K562 (cell line): ENCODE measurements at regions not wholly inside any gene's neighbourhood (a gene's known extent, or its start where the extent isn't known, plus 50 kb on each side); places are given as distances from the start of the nearest gene placed in this dataset.

Experiments used
- ATAC-seq: fragments of 200-7000 bp; cut with Tn5 transposase; 3 replicates; pipeline ENCODE4 v1.9.1; 2020; ENCODE audit warnings: moderate library complexity
- BruUV-seq: library from RNA; stranded (reverse); fragments of 400-500 nt; replicated peaks from 2 replicates; lab custom pipeline; 2021; lab: Mats Ljungman, UMichigan
- CTCF ChIA-PET: fragments of 300-600 bp; formaldehyde crosslinking; extraction: SDS; loops from one replicate; lab custom pipeline; 2021; ENCODE audit warnings: low intra/inter-chr PET ratio; lab: Yijun Ruan, JAX
- POLR2A ChIA-PET: fragments of 300-600, 350-650 bp; sonication (Branson Sonifier 250); formaldehyde crosslinking; extraction: SDS; loops from one replicate; lab custom pipeline; 2021; ENCODE audit warnings: antibody characterized with exemption, inconsistent platforms; lab: Yijun Ruan, JAX
- DNase-seq, 4 experiments: peaks; one replicate each; pipeline versions ENCODE4 v3.0.0 to v3.0.0-alpha.2; 2011 to 2018; ENCODE audit warnings: low spot score in 3 of 4, mixed read lengths in 3 of 4; ENCODE audit errors: extremely low read depth in 1 of 4
- FAIRE-seq: peaks from 2 replicates; lab custom pipeline; 2011; peaks lifted over from hg19 to GRCh38; lab: Jason Lieb, UNC
- H2AFZ ChIP-seq: 2 replicates; pipeline ENCODE4 v1.6.0; 2011; ENCODE audit warnings: low read depth, low read length, control low read depth, inconsistent platforms
- H3K27ac ChIP-seq: fragments of 200-600 bp; 3 replicates; pipeline ENCODE4 v1.8.0; 2011; ENCODE audit warnings: low read depth, mild to moderate bottlenecking, control low read depth, inconsistent platforms, low read length, moderate library complexity, mixed read lengths; ENCODE audit errors: extremely low read depth
- H3K27me3 ChIP-seq, 2 experiments: fragments of 300-600 bp in 1 of 2; 2 replicates in 1 of 2; 3 replicates in 1 of 2; pipeline versions ENCODE4 v1.6.0 to v1.8.0; 2011; ENCODE audit warnings: inconsistent platforms in 2 of 2, low read length in 2 of 2, mild to moderate bottlenecking in 1 of 2, mixed read lengths in 1 of 2, moderate library complexity in 1 of 2; ENCODE audit not compliant: control insufficient read depth in 2 of 2, insufficient read depth in 2 of 2
- H3K36me3 ChIP-seq: fragments of 300-600 bp; 3 replicates; pipeline ENCODE4 v1.8.0; 2011; ENCODE audit warnings: mild to moderate bottlenecking, low read length, inconsistent platforms; ENCODE audit not compliant: control insufficient read depth, insufficient read depth
- H3K4me1 ChIP-seq, 2 experiments: fragments of 200-600 bp in 1 of 2; replicated peaks in 1 of 2; 2 replicates in 1 of 2; 3 replicates in 1 of 2; pipeline versions ENCODE4 v1.5.1 to v1.8.0; 2011; ENCODE audit warnings: inconsistent platforms in 2 of 2, low read length in 2 of 2, mild to moderate bottlenecking in 1 of 2, mixed read lengths in 1 of 2, moderate library complexity in 1 of 2; ENCODE audit not compliant: control insufficient read depth in 2 of 2, insufficient read depth in 2 of 2
- H3K4me2 ChIP-seq: 2 replicates; pipeline ENCODE4 v1.6.1; 2011; ENCODE audit warnings: low read length, control low read depth, inconsistent platforms, mixed read lengths; ENCODE audit not compliant: insufficient read depth
- H3K4me3 ChIP-seq: fragments of 200-600 bp; sonication (generic), shearing (Covaris generic); 2 replicates; pipeline ENCODE4 v1.5.1; 2016; ENCODE audit warnings: control low read depth, inconsistent platforms
- H3K79me2 ChIP-seq: fragments of 200-600 bp; 3 replicates; pipeline ENCODE4 v1.8.0; 2011; ENCODE audit warnings: low read length, inconsistent platforms; ENCODE audit not compliant: control insufficient read depth, insufficient read depth
- H3K9ac ChIP-seq, 2 experiments: 2 replicates each; pipeline versions ENCODE4 v1.6.0 to v1.6.1; 2011; ENCODE audit warnings: low read depth in 2 of 2, low read length in 2 of 2, control low read depth in 1 of 2, inconsistent platforms in 1 of 2, mild to moderate bottlenecking in 1 of 2, mixed read lengths in 1 of 2; ENCODE audit not compliant: insufficient read depth in 1 of 2
- H3K9me1 ChIP-seq: one replicate; pipeline ENCODE4 v1.6.0; 2011; ENCODE audit warnings: inconsistent platforms, mild to moderate bottlenecking, low read length, moderate library complexity; ENCODE audit not compliant: control insufficient read depth, insufficient read depth
- H3K9me3 ChIP-seq: replicated peaks from 2 replicates; pipeline ENCODE4 v1.5.1; 2011; ENCODE audit warnings: low read depth, low read length, inconsistent platforms; ENCODE audit not compliant: control insufficient read depth, insufficient read depth
- H4K20me1 ChIP-seq: replicated peaks from 2 replicates; pipeline ENCODE4 v1.6.1; 2011; ENCODE audit warnings: low read length, inconsistent platforms, mixed read lengths; ENCODE audit not compliant: control insufficient read depth, insufficient read depth
- CBX3 ChIP-seq, 2 experiments: IDR thresholded peaks; 1 replicate in 1 of 2; 2 replicates in 1 of 2; pipeline ENCODE4 v1.6.1; 2012; ENCODE audit warnings: inconsistent platforms in 2 of 2, low read length in 2 of 2, borderline replicate concordance in 1 of 2, control low read depth in 1 of 2
- CREBBP ChIP-seq: IDR thresholded peaks from one replicate; pipeline ENCODE4 v1.6.1; 2012; ENCODE audit warnings: low read depth, mild to moderate bottlenecking, control low read depth, inconsistent platforms, low read length
- HIVEP1 ChIP-seq: fragments of 250-450 bp; sonication (Bioruptor Pico); IDR thresholded peaks from 2 replicates; pipeline ENCODE4 v1.4.0; 2020; ENCODE audit warnings: mild to moderate bottlenecking
- HNRNPLL ChIP-seq: fragments of 200-400 bp; formaldehyde crosslinking; IDR thresholded peaks from 2 replicates; pipeline ENCODE4 v1.6.1; 2017; ENCODE audit warnings: low read length, low read depth, mild to moderate bottlenecking; ENCODE audit not compliant: poor library complexity, severe bottlenecking
- HOXB6 ChIP-seq: fragments of 250-450 bp; sonication (Bioruptor Pico); IDR thresholded peaks from 2 replicates; pipeline ENCODE4 v1.5.1; 2022; ENCODE audit warnings: mild to moderate bottlenecking, borderline replicate concordance
- PTRF ChIP-seq: fragments of 450-650 bp; IDR thresholded peaks from 2 replicates; pipeline ENCODE4 v1.6.1; 2016; ENCODE audit warnings: mild to moderate bottlenecking, missing genetic modification characterization, missing compliant biosample characterization
- RAD21 ChIP-seq, 2 experiments: fragments of 250-450 bp in 1 of 2; fragments of 450-650 bp in 1 of 2; sonication (Bioruptor Pico) in 1 of 2; formaldehyde crosslinking in 1 of 2; IDR thresholded peaks in 1 of 2; conservative IDR thresholded peaks in 1 of 2; 2 replicates each; pipeline versions ENCODE4 v1.4.0 to v1.8.0; 2020 to 2022; ENCODE audit warnings: mild to moderate bottlenecking in 2 of 2, moderate library complexity in 1 of 2
- ZFPM2 ChIP-seq: fragments of 250-450 bp; sonication (Bioruptor Pico); IDR thresholded peaks from 2 replicates; pipeline ENCODE4 v1.5.1; 2022; ENCODE audit warnings: mild to moderate bottlenecking
- ZNF445 ChIP-seq: fragments of 250-450 bp; sonication (Bioruptor Pico); IDR thresholded peaks from 2 replicates; pipeline ENCODE4 v1.4.0; 2020; ENCODE audit warnings: low read depth, mild to moderate bottlenecking, moderate library complexity
- WGBS: fragments of 100-300 bp; shearing (Covaris generic); methylation state at CpG from one replicate; pipeline ENCODE4 v1.1.6; 2016; ENCODE audit warnings: low coverage, mixed read lengths; ENCODE audit not compliant: insufficient coverage; ENCODE audit errors: missing lambda C conversion rate; 5-methylcytosine and 5-hydroxymethylcytosine counted together
- in situ Hi-C: fragments of 300-500 bp; cut with MboI; formaldehyde crosslinking; loops from 4 replicates; pipeline ENCODE4 v1.15.0; 2018; ENCODE audit warnings: inconsistent platforms, mixed read lengths
- intact Hi-C: fragments of 100-400 bp; cut with micrococcal nuclease; formaldehyde crosslinking; loops from 2 replicates; pipeline ENCODE4 v1.14.2; 2022
- TF ChIP-seq, protein P1 (sequence below): fragments of 450-650 bp; IDR thresholded peaks from one replicate; pipeline ENCODE4 v1.6.1; 2018; ENCODE audit warnings: mild to moderate bottlenecking, moderate library complexity; ENCODE audit not compliant: partially characterized antibody
- TF ChIP-seq, protein P2 (sequence below): fragments of 200-800 bp; sonication (Bioruptor generic); IDR thresholded peaks from 2 replicates; pipeline ENCODE4 v1.6.1; 2017; ENCODE audit warnings: missing genetic modification characterization, missing compliant biosample characterization

DNA sequence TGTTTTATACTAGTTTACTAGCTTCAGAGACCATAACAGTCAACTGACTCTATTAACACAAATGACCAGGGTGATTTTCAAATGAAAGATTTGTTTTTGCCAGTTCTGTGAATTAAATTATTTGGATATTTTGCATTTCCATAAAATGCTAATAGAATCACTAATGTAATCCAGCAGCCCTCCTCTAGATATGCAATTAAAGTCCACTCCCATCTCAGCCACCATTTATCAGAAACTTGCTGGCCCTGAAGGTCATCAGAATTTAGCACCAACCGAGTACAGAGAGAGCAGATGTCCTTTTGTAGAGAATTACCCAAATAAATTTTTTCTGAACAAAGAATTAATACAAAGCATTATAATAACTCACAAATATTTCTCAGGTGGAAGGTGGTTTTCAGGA, 531.1 kb upstream of the SLIT2 start:
- H4K20me1 ChIP-seq: no peaks in the 10 kb centered on the region
- TF ChIP-seq ZNF445 (CRISPR knock-in tag) (no peak), PTRF (tag) (no peak), HIVEP1 (no peak), HNRNPLL (no peak), ZFPM2 (CRISPR knock-in tag) (no peak), CREBBP (no peak), RAD21 (CRISPR knock-in tag; conservative IDR thresholded peaks at IDR 0.05 in 1 of 2, IDR thresholded peaks at IDR 0.05 in 1 of 2) (no peak), HOXB6 (CRISPR knock-in tag) (no peak), CBX3 (IDR thresholded peaks at IDR 0.05; ENCODE audit: borderline replicate concordance in 1 of 2, low read length in 2 of 2) (no peak)
- TF ChIP-seq, protein P1, sequence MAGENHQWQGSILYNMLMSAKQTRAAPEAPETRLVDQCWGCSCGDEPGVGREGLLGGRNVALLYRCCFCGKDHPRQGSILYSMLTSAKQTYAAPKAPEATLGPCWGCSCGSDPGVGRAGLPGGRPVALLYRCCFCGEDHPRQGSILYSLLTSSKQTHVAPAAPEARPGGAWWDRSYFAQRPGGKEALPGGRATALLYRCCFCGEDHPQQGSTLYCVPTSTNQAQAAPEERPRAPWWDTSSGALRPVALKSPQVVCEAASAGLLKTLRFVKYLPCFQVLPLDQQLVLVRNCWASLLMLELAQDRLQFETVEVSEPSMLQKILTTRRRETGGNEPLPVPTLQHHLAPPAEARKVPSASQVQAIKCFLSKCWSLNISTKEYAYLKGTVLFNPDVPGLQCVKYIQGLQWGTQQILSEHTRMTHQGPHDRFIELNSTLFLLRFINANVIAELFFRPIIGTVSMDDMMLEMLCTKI: no peak
- TF ChIP-seq, protein P2, sequence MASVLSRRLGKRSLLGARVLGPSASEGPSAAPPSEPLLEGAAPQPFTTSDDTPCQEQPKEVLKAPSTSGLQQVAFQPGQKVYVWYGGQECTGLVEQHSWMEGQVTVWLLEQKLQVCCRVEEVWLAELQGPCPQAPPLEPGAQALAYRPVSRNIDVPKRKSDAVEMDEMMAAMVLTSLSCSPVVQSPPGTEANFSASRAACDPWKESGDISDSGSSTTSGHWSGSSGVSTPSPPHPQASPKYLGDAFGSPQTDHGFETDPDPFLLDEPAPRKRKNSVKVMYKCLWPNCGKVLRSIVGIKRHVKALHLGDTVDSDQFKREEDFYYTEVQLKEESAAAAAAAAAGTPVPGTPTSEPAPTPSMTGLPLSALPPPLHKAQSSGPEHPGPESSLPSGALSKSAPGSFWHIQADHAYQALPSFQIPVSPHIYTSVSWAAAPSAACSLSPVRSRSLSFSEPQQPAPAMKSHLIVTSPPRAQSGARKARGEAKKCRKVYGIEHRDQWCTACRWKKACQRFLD: no peak
- no peaks in the 10 kb centered on the region for H3K79me2 ChIP-seq
- DNase-seq (no peak), ATAC-seq (no peak), FAIRE-seq (no peak)
- intact Hi-C loops (no loop called here), in situ Hi-C loops (no loop called here)
- no peaks in the 10 kb centered on the region for H3K4me1 ChIP-seq
- 0% methylated on average over 1 of the region's 1 CpG for WGBS
- no peaks in the 10 kb centered on the region for H3K36me3 ChIP-seq
- no peak overlapping the region for H3K4me3 ChIP-seq
- H2AFZ ChIP-seq: no peak overlapping the region
- H3K4me2 ChIP-seq: no peak overlapping the region
- no peak overlapping the region for H3K9ac ChIP-seq
- no peaks in the 10 kb centered on the region for H3K9me1 ChIP-seq
- ChIA-PET POLR2A (no interaction called here), CTCF (no interaction called here)
- no peaks in the 10 kb centered on the region for H3K27me3 ChIP-seq
- H3K9me3 ChIP-seq: 0 out of 2 replicates have a peak, but pooled peaks cover 1% of the 10 kb centered on the region
- no TSS peak for BruUV-seq
- H3K27ac ChIP-seq: no peak overlapping the region
